PC-9 (cell line): ENCODE measurements at regions not wholly inside any gene's neighbourhood (a gene's known extent, or its start where the extent isn't known, plus 50 kb on each side); places are given as distances from the start of the nearest gene placed in this dataset.

Experiments
- BruUV-seq: library from RNA; stranded (reverse); fragments of 400-500 nt; replicated peaks from 2 replicates; lab custom pipeline; 2021; lab: Mats Ljungman, UMichigan
- CTCF ChIA-PET: fragments of 300-600 bp; sonication (Branson Sonifier 250); formaldehyde crosslinking; loops from one replicate; lab custom pipeline; 2022; ENCODE audit warnings: antibody characterized with exemption; lab: Charles Lee
- POLR2A ChIA-PET: fragments of 300-600 bp; sonication (Branson Sonifier 250); formaldehyde crosslinking; loops from one replicate; lab custom pipeline; 2022; ENCODE audit warnings: antibody characterized with exemption; ENCODE audit not compliant: unreplicated experiment; lab: Charles Lee
- DNase-seq, 2 experiments: peaks; one replicate each; pipeline versions ENCODE4 v3.0.0 to v3.0.0-alpha.2; 2015 to 2022; ENCODE audit warnings: mixed read lengths in 1 of 2
- H2AFZ ChIP-seq: fragments of 200-600 bp; sonication (generic); 2 replicates; pipeline ENCODE4 v1.8.1; 2017; ENCODE audit warnings: antibody characterized with exemption
- H3F3A ChIP-seq: fragments of 200-600 bp; sonication (generic); 2 replicates; pipeline ENCODE4 v1.8.1; 2017; ENCODE audit warnings: antibody characterized with exemption, mild to moderate bottlenecking, low read depth; ENCODE audit not compliant: insufficient read depth
- H3K27ac ChIP-seq: fragments of 200-600 bp; sonication (generic); 2 replicates; pipeline ENCODE4 v1.6.1; 2016; ENCODE audit warnings: mixed run types
- H3K27me3 ChIP-seq: fragments of 200-600 bp; sonication (generic); 2 replicates; pipeline ENCODE4 v1.6.1; 2016; ENCODE audit warnings: low read depth, mixed run types; ENCODE audit not compliant: insufficient read depth
- H3K36me3 ChIP-seq: fragments of 200-600 bp; sonication (generic); 2 replicates; pipeline ENCODE4 v1.6.1; 2016; ENCODE audit warnings: low read depth, mixed run types
- H3K4me1 ChIP-seq: fragments of 200-600 bp; sonication (generic); replicated peaks from 2 replicates; pipeline ENCODE4 v1.6.1; 2016; ENCODE audit warnings: mixed run types; ENCODE audit not compliant: insufficient read depth
- H3K4me2 ChIP-seq: fragments of 200-600 bp; sonication (generic); 2 replicates; pipeline ENCODE4 v1.6.1; 2017; ENCODE audit warnings: mixed run types
- H3K4me3 ChIP-seq: fragments of 200-600 bp; sonication (generic); 2 replicates; pipeline ENCODE4 v1.6.1; 2016; ENCODE audit warnings: mixed run types
- H3K79me2 ChIP-seq: fragments of 200-600 bp; sonication (generic); 2 replicates; pipeline ENCODE4 v1.6.1; 2017; ENCODE audit warnings: low read depth, mixed run types
- H3K9me2 ChIP-seq: fragments of 200-600 bp; sonication (generic); 2 replicates; pipeline ENCODE4 v1.8.1; 2017; ENCODE audit warnings: mild to moderate bottlenecking; ENCODE audit not compliant: insufficient read depth
- H3K9me3 ChIP-seq: fragments of 200-600 bp; sonication (generic); 2 replicates; pipeline ENCODE4 v1.8.1; 2016; ENCODE audit warnings: low read depth; ENCODE audit not compliant: insufficient read depth
- H4K20me1 ChIP-seq: fragments of 200-600 bp; sonication (generic); 2 replicates; pipeline ENCODE4 v1.8.1; 2017; ENCODE audit not compliant: insufficient read depth
- EZH2 ChIP-seq: fragments of 200-600 bp; sonication (generic); IDR thresholded peaks from 2 replicates; pipeline ENCODE4 v1.8.0; 2017; ENCODE audit warnings: antibody characterized with exemption, low read depth
- intact Hi-C: fragments of 100-400 bp; cut with micrococcal nuclease; formaldehyde crosslinking; loops from one replicate; pipeline ENCODE4 v1.10.0; 2022; ENCODE audit not compliant: unreplicated experiment
- TF ChIP-seq, protein P1 (sequence below): fragments of 200-600 bp; sonication (generic); conservative IDR thresholded peaks from 2 replicates; pipeline ENCODE4 v1.6.1; 2017; ENCODE audit warnings: mixed run types, antibody characterized with exemption, mild to moderate bottlenecking, moderate library complexity

DNA sequence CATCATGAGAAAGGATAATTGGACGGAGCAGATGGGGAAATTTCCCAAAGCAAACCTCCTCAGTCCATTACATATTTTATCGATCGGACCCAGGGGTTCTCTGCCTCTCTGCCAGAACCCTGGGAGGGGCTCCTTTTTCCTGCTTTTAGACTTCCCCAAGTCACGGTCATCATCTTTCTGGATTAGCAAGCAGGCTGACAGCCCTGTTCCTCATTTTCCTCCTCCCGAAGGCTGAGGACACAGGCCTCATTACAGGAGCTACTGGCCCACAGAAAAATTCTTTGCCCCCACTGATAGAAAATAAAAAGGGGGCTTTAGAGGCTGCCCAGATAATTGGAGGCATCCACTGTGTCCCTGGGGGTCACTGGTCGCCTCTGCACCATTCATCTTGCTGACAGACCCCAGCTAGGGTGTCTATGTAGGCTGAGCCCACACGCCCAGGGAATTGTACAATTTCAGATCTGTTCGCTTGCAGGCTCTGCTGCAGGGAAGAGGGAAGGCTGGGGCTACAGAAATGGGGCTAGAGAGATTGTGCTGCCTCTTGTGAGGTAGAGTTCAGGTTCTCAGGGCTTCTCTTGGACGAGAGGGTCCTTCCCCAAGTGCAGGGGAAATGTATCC is 125.7 kb upstream of the SDK1 start:
- Histone ChIP-seq H3K4me3 (no peak overlapping the region), H3K36me3 (no peaks in the 10 kb centered on the region), H3K9me2 (no peaks in the 10 kb centered on the region), H3K4me2 (no peak overlapping the region), H4K20me1 (no peaks in the 10 kb centered on the region), H3K9me3 (no peaks in the 10 kb centered on the region), H2AFZ (no peak overlapping the region), H3K4me1 (no peaks in the 10 kb centered on the region), H3F3A (no peaks in the 10 kb centered on the region), H3K27me3 (no peaks in the 10 kb centered on the region), H3K79me2 (no peaks in the 10 kb centered on the region), H3K27ac (no peak overlapping the region)
- intact Hi-C loops, result no loop called here
- POLR2A ChIA-PET, result no interaction called here
- TF ChIP-seq, protein P1, sequence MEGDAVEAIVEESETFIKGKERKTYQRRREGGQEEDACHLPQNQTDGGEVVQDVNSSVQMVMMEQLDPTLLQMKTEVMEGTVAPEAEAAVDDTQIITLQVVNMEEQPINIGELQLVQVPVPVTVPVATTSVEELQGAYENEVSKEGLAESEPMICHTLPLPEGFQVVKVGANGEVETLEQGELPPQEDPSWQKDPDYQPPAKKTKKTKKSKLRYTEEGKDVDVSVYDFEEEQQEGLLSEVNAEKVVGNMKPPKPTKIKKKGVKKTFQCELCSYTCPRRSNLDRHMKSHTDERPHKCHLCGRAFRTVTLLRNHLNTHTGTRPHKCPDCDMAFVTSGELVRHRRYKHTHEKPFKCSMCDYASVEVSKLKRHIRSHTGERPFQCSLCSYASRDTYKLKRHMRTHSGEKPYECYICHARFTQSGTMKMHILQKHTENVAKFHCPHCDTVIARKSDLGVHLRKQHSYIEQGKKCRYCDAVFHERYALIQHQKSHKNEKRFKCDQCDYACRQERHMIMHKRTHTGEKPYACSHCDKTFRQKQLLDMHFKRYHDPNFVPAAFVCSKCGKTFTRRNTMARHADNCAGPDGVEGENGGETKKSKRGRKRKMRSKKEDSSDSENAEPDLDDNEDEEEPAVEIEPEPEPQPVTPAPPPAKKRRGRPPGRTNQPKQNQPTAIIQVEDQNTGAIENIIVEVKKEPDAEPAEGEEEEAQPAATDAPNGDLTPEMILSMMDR, result no peak
- TF ChIP-seq EZH2, result no peak
- DNase-seq, result no peak
- no TSS peak for BruUV-seq
- CTCF ChIA-PET, result interaction anchor here (0.7 kb wide), 1 partner anchor 324 kb away, joined by 21 read pairs; no protein-coding TSS in a partner anchor

DNA sequence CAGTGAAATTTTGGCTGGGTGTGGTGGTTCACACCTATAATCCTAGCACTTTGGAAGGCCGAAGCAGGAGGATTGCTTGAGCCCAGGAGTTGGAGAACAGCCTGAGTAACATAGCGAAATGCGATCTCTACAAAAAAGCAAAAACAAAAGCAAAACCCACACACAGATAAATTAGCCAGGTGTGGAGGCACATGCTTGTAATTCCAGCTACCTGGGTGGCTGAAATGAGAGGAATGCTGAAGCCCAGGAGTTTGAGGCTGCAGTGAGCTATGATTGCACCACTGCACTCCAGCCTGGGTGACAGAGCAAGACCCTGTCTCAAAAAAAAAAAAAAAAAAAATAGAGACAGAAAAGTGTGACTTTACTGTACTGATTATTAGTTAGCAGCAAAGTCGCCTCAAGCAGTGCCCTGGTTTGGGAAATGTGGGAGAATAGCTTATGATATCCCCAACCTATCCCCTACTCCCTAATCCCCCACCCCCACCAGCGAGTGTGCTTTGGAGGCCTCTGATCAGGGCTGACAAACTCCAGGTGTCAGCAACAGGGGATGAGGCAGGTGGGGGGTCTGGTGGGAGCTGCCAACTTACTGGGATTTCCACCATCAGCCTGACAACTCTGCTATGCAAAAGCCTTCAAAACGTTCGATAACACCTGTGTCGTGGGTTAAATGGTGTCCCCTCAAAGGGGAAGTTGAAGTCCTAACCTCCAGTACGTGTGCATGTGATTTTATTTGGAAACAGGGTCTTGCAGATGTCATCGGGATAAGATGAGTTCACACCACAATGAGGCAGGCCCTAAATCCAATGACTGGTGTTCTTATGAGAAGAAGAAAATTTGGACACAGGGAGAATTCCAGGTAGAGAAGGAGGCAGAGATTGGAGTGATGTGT is 124.7 kb upstream of the SDK1 start:
- no TSS peak for BruUV-seq
- no peak for DNase-seq
- Histone ChIP-seq H4K20me1 (no peaks in the 10 kb centered on the region), H3K4me2 (no peak overlapping the region), H3K9me3 (no peaks in the 10 kb centered on the region), H3K27me3 (no peaks in the 10 kb centered on the region), H2AFZ (no peak overlapping the region), H3K79me2 (no peaks in the 10 kb centered on the region), H3K27ac (no peak overlapping the region), H3K9me2 (no peaks in the 10 kb centered on the region), H3K4me1 (no peaks in the 10 kb centered on the region), H3K36me3 (no peaks in the 10 kb centered on the region), H3K4me3 (no peak overlapping the region), H3F3A (no peaks in the 10 kb centered on the region)
- intact Hi-C loops, result no loop called here
- ChIA-PET POLR2A (no interaction called here), CTCF (interaction anchor here (0.7 kb wide), 1 partner anchor 325 kb away, joined by 21 read pairs; no protein-coding TSS in a partner anchor)
- TF ChIP-seq, protein P1, result no peak
- TF ChIP-seq EZH2, result no peak

DNA sequence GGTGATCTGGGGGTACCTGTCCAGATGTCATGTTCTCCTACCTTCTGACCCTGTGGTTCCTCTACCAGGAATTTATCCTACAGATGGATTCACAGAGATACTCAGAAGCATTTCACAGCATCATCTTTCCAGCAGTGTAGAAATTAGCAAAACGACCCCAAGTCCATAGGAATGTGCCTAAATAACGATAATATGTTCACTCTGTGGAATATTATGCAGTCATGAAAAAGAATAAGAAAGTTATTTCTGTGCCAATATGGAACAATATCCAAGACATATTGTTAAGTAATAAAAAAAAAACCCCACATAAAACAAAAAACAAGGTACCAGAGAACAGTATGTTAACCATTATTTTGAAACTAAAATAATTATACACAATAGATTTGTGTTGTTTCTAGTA is 123.8 kb upstream of the SDK1 start:
- Histone ChIP-seq H3K9me3 (no peaks in the 10 kb centered on the region), H3K27me3 (no peaks in the 10 kb centered on the region), H3K36me3 (no peaks in the 10 kb centered on the region), H3K4me1 (no peaks in the 10 kb centered on the region), H3K79me2 (no peaks in the 10 kb centered on the region), H3K27ac (no peak overlapping the region), H3K4me3 (no peak overlapping the region), H3K4me2 (no peak overlapping the region), H3F3A (no peaks in the 10 kb centered on the region), H2AFZ (no peak overlapping the region), H3K9me2 (no peaks in the 10 kb centered on the region), H4K20me1 (no peaks in the 10 kb centered on the region)
- BruUV-seq, result no TSS peak
- no peak for DNase-seq
- TF ChIP-seq EZH2, result no peak
- TF ChIP-seq, protein P1, result no peak
- ChIA-PET CTCF (no interaction called here), POLR2A (no interaction called here)
- intact Hi-C loops, result no loop called here
